GM18505 (cell line): ENCODE measurements at regions not wholly inside any gene's neighbourhood (a gene's known extent, or its start where the extent isn't known, plus 50 kb on each side); places are given as distances from the start of the nearest gene placed in this dataset.

Experiments
- ATAC-seq: cut with Tn5 transposase; IDR thresholded peaks from one replicate; pipeline ENCODE4 v1.9.1; 2021; ENCODE audit not compliant: unreplicated experiment
- POLR2A ChIP-seq: IDR thresholded peaks from 4 replicates; pipeline ENCODE4 v1.6.1; 2011; ENCODE audit warnings: borderline replicate concordance; ENCODE audit not compliant: insufficient read depth, insufficient read length; ENCODE audit errors: extremely low read depth

- no peak for TF ChIP-seq POLR2A
- no peak for ATAC-seq
Observed at GRCh38 chr2:106996171-106996769, 110.3 kb upstream of the ST6GAL2 start.

GRCh38 chr2:106997204-106997603 lies 111.2 kb upstream of the ST6GAL2 start:
- no peak for ATAC-seq
- TF ChIP-seq POLR2A: no peak

GRCh38 chr2:107001062-107001461 lies 115.1 kb upstream of the ST6GAL2 start:
- TF ChIP-seq POLR2A: no peak
- ATAC-seq: no peak

- TF ChIP-seq POLR2A: no peak
- no peak for ATAC-seq
Observed at GRCh38 chr2:107001551-107001950, 115.6 kb upstream of the ST6GAL2 start.

GRCh38 chr2:107001964-107002696 lies 116.2 kb upstream of the ST6GAL2 start:
- no peak for ATAC-seq
- TF ChIP-seq POLR2A: no peak

- TF ChIP-seq POLR2A: no peak
- ATAC-seq: no peak
Observed at GRCh38 chr2:107002735-107003134, 116.8 kb upstream of the ST6GAL2 start.

- TF ChIP-seq POLR2A: no peak
- ATAC-seq: no peak
Observed at GRCh38 chr2:107005853-107006252, 119.9 kb upstream of the ST6GAL2 start.

GRCh38 chr2:107006836-107007235 lies 120.9 kb upstream of the ST6GAL2 start:
- ATAC-seq: no peak
- TF ChIP-seq POLR2A: no peak

GRCh38 chr2:107007927-107008326 lies 122.0 kb upstream of the ST6GAL2 start:
- no peak for TF ChIP-seq POLR2A
- no peak for ATAC-seq

- TF ChIP-seq POLR2A: no peak
- no peak for ATAC-seq
Observed at GRCh38 chr2:107008843-107009242, 122.9 kb upstream of the ST6GAL2 start.

- no peak for TF ChIP-seq POLR2A
Observed at GRCh38 chr2:107009275-107009674, 123.3 kb upstream of the ST6GAL2 start.

GRCh38 chr2:107012714-107013306 lies 126.8 kb upstream of the ST6GAL2 start:
- TF ChIP-seq POLR2A: no peak
- ATAC-seq: no peak

More at GRCh38 chr2:107009275-107009674, 123.3 kb upstream of the ST6GAL2 start:
- no peak for ATAC-seq

GRCh38 chr2:107013884-107014283 lies 127.9 kb upstream of the ST6GAL2 start:
- no peak for TF ChIP-seq POLR2A
- ATAC-seq: no peak

- TF ChIP-seq POLR2A: no peak
- ATAC-seq: no peak
Observed at GRCh38 chr2:107018366-107018765, 132.4 kb upstream of the ST6GAL2 start.

GRCh38 chr2:107020392-107020791 lies 134.4 kb upstream of the ST6GAL2 start:
- no peak for TF ChIP-seq POLR2A
- no peak for ATAC-seq

GRCh38 chr2:107024269-107024668 lies 138.3 kb upstream of the ST6GAL2 start:
- ATAC-seq: no peak
- TF ChIP-seq POLR2A: no peak
